Hematopoietic multipotent progenitor cell treated with erythropoietin and hydrocortisone succinate and interleukin-3 and kit ligand, for 8 days (in vitro differentiated cells): ENCODE measurements at regions not wholly inside any gene's neighbourhood (a gene's known extent, or its start where the extent isn't known, plus 50 kb on each side); places are given as distances from the start of the nearest gene placed in this dataset.

ENCODE experiments used
- DNase-seq: peaks from one replicate; pipeline ENCODE4 v3.0.0-alpha.2; 2015

DNA sequence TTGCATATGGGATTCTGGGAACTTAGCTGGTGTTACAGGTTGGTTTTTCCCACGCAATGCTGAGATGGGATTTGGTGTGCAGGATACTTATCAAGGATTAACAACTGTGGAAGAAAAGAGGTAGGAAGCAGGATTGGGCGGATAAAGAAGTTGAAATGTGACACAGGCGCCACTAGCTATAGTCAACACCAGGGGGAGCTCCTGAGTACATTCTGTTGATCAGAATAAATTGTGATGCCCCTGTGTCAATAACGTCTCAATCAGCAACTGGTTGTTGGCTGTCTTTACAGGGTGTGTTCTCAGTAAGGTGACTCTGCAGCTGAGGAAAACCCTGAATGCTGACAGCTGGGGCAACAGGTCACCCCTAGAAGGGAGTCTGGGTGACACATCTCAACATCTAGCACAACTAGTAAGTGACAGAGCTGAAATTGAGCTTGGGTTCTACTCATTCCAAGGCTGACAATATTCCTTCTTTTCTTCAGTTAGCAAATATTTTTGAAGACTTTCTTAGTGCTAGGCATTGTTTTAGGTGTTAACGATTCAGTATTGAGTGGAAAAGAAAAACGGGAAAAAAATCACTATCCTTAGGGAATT lies 143.0 kb downstream of the ARL6IP6 start:
- peak; percentile 53 for DNase-seq

DNA sequence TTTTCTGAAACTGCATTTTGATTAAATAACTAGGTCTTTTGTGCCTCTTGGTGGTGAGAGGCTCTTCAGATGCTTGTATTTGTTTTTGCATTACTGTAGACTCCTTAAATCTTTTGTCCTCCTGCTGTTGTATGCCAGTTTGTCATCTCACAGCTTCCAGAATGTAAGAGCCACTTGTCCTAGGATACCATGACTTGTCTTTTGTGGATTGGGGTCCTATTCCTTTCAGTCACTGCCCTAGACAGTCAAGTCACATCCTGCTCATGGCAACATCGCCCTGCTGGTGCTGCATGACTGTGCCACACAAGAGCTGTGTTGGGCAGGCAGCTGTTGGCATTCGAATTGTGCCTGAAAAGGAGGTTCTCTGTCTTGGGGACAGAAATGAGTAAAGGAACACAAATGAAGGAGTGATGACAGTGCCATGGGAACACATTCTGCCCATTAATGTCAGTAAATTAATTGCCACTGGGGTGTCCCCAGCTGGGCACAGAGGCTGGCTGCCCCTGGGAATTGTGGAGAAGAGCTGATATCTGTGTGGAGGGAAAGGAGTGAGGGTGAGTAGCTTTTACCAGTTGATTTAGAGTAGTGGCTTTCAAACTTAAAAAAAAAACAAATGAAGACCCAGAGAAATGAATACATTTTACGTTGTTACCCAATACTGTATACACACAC lies 140.3 kb downstream of the ARL6IP6 start:
- DNase-seq, result no peak

DNA sequence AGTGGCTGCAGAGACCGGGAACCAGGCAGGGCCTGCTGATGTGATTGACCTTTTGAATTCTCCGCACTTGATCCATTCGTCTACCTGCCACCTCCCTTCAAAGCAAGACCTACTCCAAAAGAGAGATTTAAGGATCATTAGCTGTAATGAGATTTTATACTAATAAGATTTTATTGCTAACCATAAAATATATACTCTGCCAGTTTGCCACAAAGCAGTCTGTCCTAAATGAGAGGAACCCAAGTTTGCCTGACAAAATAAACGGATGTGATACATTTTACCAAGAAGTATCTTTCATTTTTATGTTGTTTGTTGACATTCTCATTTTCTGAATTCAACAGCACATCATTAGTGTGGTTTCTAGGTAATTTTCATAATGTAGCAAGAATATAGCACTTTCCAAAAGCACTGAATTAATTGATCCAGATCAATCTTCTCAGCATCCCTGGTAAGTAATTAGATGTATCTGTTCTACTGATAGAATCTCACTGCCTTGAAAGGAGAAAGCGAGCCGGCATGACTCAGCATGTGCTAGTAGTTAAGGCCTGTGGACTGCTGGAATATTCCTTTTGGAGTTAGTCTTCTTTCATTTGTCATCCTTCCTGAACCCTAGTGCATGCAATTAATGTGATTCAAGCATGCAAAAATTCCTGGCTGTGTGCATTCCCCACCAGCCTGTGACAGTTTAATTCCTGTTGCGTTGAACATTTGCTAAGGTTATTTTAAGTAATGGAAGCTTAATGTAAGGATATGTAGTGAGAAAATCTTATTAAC lies 128.5 kb downstream of the ARL6IP6 start:
- DNase-seq, result no peak

DNA sequence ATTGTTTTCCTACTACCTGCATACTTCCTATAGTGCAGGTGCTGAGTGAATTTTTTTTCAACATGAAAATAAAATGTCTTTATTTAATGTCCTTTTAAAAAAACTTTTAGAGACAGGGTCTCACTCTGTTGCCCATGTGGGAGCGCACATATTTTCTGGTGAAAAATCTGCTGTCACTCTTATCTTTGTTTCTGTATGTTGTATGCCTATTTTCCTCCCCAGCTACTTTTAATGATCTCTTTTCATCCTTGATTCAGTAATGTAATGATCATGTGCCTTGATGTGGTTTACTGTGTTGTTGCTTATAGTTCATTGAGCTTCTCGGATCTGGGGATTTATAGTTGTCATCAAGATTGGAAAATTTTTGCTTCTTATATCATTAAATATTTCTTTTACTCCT lies 117.3 kb downstream of the ARL6IP6 start:
- DNase-seq, result no peak

DNA sequence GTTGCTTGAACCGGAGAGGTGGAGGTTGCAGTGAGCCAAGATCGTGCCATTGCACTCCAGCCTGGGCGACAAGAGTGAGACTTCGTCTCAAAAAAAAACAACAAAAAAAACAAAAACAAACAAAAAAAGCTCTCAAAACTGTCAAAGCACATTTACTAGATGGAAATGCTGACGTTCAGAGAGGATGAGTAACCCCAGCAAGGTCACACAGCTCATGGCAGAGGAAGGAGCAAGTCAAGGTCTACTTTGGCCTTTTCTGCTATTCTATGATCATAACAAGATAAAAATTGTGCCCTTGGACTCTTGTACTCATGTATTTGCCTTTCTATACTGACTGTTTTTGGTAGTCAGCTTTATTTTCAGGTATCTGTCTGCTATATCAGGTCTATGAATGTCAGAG lies 109.5 kb downstream of the ARL6IP6 start:
- no peak for DNase-seq

DNA sequence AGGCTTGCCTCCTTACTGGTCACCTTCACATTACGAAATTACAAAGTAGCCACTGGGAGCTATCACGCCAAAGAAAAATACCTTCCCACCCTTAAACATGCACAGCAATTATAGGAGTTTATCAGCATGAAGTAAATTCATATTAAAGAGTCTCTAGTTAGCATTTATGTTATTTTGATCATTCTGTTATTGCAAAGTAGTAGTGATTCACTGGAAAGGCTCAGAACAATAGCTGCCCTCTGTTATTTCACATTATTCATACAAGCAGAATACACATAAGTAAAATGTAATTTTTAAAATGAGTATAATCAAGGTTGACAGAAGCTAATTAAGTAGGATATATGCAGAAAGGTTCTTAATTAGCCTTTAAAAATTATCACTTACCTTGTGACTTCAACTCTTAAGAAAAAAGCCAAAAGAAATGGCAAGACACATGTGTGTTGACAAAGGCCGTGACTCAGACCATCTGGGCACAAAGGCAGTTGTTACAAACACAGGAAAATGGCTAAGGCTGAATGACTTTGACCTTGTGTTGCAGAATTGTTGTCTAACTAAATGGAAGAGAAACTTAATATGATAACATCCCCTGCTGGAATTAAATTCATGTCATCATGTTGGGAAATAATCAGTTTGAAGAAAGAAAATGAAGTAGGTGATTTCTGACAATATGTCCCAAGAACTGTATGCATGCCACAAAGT lies 108.3 kb downstream of the ARL6IP6 start:
- DNase-seq, result no peak

DNA sequence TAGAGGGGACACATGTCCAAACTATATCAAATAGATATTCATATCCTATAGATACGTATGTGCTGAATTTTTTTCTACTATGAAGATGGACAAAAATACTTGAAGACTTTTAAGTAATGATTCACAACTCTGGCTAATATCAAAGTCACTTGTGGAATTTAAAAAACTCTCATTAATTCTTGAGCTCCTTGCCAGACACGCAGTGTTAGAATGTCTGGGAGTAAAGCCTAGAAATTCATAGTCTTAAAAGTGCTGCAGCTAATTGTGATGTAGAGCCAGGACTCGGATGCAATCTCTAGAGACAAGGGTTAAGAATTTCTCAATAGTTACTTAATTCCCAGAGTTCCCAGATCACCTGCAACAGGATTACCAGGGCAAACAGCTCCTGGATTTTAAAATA lies 107.4 kb downstream of the ARL6IP6 start:
- DNase-seq, result no peak

DNA sequence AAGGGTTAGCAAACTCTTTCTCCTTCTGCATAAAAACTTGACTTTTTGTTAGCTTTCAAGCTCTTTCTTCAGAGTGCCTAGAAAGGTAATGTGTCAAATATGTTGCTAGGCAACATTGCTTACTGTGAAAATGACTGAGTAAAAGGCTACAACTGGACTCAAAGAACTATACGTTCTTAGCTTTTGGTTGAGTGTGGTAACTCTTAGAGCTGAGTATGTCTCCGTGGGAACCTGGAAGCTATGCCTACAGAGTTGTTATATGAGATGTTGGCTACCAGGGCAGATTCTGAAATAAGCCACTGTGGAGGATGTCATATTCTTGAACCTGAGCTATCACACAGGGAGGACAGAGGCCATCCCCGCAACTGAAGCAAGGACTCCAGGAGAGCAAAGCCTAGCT lies 105.5 kb downstream of the ARL6IP6 start:
- DNase-seq, result no peak

DNA sequence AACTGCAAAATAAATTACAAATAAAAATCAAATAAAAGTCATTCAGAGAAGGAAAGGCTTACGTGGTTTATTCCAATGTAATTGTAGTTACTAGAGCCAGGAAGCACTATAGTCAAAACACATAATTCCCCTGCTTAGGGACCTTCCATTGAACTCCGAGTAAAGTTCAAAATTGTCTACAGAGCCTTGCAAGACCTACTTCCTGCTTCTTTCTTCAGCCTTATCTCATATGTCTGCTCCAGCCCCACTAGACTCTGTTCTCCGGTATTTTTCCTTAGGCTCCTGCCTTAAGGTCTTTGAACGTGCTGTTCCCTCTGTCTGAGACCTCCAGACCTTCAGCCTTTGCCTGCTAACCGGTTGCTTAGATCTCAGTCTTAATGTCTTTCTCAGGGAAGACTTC lies 104.3 kb downstream of the ARL6IP6 start:
- no peak for DNase-seq

DNA sequence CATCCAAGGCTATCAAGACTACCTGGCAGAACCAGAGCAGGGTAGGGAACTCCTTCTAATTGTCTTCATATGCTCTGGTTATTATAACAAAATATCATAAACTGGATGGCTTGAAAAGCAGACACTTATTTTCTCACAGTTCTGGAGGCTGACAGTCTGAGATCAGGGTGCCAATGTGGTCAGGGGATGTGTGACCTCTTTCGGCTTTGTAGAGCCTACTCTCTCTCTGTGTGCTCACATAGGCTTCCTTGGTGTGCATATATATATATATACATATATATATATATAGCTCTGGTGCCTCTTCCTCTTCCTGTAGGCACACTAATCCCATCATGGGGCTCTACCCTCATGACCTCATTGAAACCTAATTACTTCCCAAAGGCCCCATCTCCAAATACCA lies 101.6 kb downstream of the ARL6IP6 start:
- DNase-seq, result no peak

DNA sequence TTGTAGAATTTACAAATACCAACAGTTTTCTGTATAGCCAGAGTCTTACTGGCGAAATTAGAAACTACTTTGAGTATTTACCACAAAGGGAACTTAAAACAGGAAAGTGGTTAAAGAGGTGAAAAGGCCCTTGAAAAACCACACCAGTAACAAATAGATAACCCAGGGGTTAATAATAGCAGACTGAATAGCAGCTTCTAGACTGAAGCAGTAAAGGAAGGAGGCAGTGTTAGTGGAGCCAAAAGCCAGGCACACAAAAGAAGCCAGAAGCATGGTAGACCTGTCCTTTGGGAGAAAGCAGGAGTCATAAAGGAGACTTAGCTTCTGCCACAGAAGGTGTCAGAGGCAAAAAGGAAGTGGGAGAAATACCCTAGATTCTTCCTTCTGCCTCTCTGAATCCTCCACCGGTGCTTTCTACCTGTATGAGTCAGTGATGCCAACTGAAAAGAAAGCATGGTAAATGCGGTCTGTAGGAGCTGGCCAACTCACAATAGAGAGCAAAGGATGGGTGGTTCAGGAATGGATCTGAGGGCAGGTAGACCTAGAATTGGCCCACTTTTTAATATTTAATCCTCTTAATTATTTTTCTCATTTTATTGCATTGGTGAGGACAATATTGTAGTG lies 97.3 kb downstream of the ARL6IP6 start:
- DNase-seq, result no peak

DNA sequence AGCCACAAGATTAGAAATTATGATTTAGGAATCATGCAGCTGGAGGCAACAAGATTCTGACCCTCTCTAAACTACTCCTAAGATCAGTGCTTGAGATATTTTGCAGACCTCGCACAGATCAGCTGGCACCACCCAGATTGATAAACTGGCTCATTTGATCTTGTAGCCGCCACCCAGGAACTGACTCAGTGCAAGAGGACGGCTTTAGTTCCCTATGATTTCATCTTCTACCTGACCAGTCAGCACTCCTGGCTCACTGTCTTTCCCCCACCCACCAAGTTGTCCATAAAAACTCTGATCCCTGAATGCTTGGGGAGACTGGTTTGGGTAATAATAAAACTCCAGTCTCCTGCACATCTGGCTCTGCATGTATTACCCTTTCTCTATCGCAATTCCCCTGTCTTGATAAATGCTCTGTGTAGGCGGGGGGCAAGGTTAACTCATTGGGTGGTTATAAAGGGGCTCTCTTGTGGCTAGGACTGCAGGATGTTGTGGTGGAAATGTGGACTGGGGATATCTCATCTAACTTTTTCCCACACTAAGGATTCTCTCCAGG lies 96.1 kb downstream of the ARL6IP6 start:
- DNase-seq, result no peak

DNA sequence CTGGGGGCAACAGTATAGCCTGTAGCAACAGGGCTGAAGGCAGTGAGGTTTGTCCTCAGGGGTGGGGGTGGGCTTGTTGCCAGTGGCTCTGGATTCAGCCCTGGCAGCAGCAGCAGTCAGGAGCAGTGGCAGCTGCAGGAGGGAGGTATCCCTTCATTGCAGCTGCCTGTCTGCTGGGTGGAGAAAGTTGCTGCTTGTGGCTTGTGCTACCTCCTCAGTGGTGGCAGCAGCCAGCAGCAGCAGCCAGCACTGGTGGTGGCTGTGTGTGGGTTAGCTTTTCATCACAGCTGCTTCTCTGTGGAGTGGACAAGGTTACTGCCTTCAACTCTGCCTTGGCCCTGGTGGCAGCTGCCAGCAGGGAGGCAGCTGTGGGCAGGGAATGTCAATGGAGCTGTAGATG lies 94.9 kb downstream of the ARL6IP6 start:
- no peak for DNase-seq
